Testis (tissue), 2 donors: ENCODE measurements at regions not wholly inside any gene's neighbourhood (a gene's known extent, or its start where the extent isn't known, plus 50 kb on each side); places are given as distances from the start of the nearest gene placed in this dataset.

Experiments used
- POLR2A ChIP-seq: fragments of 450-650 bp; IDR thresholded peaks from one replicate; pipeline ENCODE4 v1.6.1; 2017; ENCODE audit warnings: antibody characterized with exemption, mild to moderate bottlenecking, moderate library complexity
- TF ChIP-seq, protein P1 (sequence below), 3 experiments: fragments of 450-650 bp in 2 of 3; fragments of 200-600 bp in 1 of 3; sonication (generic) in 1 of 3; IDR thresholded peaks; one replicate each; pipeline ENCODE4 v1.5.1; 2016 to 2019; ENCODE audit warnings: antibody characterized with exemption in 3 of 3, mild to moderate bottlenecking in 2 of 3, moderate library complexity in 1 of 3

GRCh38 chrX:142861557-142861956 is 164.2 kb upstream of the SPANXN4 start:
- TF ChIP-seq, protein P1, sequence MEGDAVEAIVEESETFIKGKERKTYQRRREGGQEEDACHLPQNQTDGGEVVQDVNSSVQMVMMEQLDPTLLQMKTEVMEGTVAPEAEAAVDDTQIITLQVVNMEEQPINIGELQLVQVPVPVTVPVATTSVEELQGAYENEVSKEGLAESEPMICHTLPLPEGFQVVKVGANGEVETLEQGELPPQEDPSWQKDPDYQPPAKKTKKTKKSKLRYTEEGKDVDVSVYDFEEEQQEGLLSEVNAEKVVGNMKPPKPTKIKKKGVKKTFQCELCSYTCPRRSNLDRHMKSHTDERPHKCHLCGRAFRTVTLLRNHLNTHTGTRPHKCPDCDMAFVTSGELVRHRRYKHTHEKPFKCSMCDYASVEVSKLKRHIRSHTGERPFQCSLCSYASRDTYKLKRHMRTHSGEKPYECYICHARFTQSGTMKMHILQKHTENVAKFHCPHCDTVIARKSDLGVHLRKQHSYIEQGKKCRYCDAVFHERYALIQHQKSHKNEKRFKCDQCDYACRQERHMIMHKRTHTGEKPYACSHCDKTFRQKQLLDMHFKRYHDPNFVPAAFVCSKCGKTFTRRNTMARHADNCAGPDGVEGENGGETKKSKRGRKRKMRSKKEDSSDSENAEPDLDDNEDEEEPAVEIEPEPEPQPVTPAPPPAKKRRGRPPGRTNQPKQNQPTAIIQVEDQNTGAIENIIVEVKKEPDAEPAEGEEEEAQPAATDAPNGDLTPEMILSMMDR (IDR thresholded peaks at IDR 0.05): no peak
- TF ChIP-seq POLR2A: no peak
